Activated CD4-positive, alpha-beta T cell treated with anti-CD3 and anti-CD28 coated beads, Interleukin-10, Interleukin-2, amounts not matched to agents 100 ng/mL and 50 ng/mL, durations not matched to agents 16 hours and 8 hours (primary cell): ENCODE measurements at regions not wholly inside any gene's neighbourhood (a gene's known extent, or its start where the extent isn't known, plus 50 kb on each side); places are given as distances from the start of the nearest gene placed in this dataset.

Experiments
- DNase-seq: peaks from one replicate; pipeline ENCODE4 v3.0.0-alpha.2; 2020

DNA sequence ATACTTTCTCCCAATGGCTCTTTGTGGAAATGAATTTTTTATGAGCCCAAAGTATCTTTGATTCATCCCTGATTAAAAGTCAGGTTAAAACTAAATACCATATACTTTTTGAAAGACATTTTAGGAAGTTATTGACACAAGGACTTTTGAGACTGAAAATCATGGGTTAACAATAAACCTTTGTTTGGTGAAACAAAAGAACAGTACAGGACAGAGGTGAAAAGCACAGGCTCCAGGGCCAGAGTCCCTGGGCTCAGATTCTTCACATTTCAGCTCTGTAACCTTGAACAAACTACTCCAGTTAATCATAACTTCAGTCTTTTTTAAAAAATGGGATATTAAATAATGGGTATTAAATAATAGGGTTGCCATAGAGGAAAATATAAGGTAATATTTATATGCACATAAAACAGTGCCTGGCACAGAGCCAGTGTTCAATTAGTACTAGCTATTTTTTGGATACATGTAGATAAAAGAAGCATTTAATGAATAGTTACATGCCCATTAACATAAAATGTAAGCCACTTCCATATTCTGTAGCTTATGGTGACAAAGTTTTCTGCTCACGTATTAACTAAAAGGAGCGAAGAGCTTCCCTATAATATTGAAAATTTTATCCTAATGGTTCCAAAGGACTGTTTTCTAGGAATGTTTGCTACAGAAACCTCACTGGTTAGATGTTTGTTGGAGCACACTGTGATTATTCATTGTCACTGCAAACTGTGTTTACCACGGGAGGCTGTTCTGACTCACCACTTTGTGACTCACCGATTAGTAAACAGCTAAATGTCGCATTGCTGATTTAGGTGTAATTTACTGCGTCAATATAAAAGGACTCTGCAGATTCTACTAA lies 255.4 kb downstream of the DAD1 start:
- DNase-seq: peak; percentile 2

DNA sequence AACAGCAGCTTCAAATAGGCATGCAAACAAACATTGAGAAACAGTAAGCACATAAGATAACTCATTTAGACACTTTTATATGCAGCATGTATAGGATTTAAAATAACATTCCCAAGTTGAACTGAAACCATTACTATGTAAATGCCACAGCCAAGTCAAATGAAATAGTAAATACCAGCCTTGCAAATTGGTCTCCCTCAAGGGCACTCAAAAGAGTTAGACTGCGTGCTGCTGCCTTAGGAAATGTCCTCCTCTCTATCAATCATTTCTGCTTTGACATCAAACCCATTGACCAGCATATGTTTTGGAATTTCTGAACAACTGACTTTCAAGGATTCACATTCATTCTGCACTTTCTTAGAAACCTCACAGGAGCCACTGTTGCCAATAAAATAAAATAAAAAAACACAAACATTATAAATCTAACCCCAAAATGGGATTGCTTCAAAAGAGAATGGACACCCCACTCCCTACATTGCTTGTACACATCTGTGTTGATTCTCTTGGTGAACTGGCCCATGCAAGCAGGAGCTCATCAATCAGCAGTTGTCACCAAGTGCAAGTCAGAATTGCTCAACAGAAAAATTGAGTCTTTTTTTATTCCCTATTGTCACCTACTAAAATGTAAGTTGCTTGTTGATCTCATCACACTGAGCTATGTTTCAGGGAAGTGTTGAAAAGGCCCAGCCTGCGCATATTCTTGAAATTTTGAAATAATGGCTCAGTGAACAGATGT lies 256.2 kb downstream of the DAD1 start:
- no peak for DNase-seq

DNA sequence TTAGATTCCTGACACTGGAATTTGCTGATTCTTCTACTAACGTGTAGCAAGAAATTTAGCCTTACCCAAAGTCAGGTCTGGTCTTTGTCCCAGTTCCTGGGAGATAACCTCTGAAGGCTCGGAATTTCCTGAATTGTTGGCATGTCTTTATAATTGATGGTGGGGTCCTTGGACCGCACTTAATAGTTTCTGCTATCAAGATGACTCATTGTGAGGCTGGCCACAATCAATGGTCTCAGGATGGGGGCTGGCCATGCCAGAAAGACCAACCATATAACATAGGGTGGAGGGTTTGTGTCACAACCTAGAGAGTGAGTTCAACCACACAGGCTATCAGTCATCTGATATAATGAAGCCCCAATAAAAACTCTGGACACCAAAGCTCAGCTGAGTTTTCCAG lies 259.7 kb downstream of the DAD1 start:
- no peak for DNase-seq

DNA sequence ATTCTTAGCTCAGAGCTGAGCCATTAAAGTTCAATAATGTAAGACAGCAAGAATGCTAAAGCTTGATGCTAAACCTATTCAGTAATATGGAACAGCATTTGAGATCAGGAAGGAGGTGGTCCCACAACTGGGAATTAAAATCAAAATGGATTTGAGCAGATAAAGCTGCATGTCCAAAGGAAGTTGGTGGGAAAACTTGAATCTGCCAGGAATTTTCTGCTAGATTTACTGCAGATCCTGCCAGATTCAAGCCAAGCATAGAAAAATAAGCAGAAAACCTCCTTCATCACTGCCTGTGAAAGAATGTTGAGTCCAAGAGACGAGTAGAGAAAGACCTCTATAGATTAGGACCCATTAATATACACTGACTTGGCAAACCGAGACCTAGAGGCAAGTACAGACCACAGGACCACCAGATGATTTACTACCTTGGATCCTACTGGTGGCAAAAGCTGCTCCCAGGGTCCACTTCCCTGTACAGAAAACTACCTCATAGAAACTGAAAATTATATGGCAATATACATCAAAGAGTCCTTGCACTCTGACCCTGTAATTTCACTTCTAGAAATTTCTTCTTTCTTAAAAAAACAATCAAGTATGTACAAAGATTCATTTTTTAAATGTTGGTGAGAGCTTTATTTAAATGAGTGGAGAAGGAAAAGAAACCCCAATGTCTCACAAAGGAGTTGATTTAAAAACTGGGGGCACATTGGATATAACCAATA lies 263.2 kb downstream of the DAD1 start:
- DNase-seq: no peak

DNA sequence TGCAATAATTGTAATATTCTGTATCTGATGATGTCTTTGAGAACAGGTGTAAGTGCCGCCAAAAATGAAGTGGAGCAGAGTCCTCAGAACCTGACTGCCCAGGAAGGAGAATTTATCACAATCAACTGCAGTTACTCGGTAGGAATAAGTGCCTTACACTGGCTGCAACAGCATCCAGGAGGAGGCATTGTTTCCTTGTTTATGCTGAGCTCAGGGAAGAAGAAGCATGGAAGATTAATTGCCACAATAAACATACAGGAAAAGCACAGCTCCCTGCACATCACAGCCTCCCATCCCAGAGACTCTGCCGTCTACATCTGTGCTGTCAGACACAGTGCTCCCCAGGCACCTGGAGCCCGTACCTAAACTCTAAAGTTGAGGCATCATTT lies 268.7 kb downstream of the DAD1 start:
- no peak for DNase-seq

DNA sequence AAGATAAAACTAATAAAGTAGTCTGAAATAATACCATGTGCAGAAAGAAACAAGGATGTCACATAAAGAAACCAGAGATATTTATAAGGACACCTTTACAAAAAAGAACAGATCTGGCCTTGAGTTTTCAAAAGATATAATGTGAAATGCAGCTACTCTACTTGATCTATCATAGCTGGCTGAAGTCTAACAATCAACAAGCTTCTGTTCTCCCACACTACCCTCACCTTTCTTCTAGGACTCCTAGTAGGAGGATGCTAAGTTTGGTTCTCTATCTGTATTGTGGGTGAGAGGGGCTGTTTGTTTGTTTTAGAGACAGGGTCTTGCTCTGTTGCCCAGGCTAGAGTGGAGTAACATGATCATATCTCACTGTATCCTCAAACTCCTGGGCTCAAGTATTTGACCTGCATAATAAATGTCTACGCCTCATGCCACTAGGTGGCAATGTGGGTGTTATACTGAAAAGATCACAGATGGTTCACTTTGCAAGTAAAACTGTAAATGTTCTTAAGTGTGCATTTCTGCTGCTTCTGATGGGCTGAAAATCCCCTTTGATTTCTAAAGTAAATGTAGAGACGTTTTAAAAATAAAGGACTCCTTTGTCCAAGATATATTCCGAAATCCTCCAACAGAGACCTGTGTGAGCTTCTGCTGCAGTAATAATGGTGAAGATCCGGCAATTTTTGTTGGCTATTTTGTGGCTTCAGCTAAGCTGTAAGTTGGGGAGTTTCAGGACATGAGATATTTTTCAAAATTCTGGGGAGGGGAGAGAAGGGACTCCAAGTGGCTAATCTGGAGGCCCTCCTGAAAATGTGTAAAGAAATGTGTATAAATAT lies 269.3 kb downstream of the DAD1 start:
- DNase-seq: peak; percentile 15

DNA sequence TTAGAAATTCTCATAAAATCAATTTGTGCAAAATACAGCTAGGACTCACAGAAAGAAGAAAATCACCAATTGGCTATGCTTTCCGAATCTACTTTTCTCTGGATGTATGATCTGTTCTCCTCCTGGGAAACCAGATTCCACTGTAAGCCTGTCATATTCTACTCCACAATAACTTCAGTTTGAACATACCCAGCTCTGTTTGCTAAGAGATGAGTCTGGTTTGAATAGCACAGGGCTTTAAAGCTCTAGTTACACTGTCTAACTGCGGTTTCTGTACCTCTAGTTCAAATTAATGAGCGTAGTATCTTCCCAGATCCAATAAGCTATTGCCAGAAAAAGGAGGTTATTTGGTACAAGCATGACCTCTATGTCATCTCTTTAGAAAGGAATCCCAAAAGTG lies 270.1 kb downstream of the DAD1 start:
- no peak for DNase-seq

DNA sequence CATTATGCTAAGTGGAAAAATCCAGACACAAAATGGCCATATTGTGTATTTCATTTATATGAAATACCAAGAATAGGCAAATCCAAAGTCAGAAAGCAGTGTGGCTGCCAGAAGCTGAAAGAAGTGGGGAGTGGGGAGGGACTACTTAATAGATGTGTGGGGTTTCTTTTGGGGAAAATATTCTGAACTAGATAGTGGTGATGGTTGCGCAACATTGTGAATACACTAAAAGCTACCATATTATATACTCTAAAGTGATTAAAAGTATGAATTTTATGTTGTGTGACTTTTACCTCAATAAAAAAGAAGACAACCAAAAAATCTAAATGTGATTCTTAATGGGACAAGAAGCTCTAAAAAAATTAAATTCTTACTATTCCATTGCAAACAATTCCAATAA lies 272.6 kb downstream of the DAD1 start:
- DNase-seq: no peak

DNA sequence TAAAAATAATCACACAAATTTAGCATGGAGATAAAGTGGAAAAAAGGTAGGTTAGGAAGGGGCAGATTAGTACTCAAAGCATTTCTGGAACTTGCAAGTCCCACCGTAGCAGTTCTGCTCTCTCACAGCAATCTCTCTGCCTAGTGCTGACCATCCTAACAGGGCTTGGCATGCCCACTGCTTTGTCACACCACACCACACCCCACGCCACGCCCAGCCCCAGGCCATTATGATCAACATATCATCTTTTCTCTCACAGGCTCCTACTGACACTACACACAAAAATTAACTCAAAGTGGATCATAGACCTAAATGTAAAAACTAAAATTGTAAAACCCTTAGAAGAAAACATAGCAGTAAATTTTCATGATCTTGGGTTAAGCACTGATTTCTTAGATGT lies 273.7 kb downstream of the DAD1 start:
- DNase-seq: no peak

DNA sequence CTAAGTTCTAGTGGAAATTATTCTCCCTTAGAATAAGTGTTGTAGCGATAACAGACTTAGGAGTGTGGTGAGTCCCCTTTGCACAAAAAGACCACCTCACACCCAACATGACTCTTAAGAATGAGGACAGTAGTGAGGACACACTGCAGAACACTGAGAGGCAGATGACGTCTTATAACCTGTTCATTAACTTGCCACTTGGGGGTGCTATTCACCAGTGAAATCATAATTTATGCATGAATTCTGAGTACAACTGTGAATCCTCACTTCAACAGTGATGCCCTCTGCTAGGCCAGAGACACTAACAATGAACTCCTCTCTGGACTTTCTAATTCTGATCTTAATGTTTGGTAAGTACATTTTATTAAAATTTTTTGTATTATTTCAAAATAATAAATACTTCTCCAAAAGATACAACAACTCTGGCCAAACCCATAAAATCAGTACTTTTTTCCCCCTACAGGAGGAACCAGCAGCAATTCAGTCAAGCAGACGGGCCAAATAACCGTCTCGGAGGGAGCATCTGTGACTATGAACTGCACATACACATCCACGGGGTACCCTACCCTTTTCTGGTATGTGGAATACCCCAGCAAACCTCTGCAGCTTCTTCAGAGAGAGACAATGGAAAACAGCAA lies 274.7 kb downstream of the DAD1 start:
- DNase-seq: peak; percentile 24

DNA sequence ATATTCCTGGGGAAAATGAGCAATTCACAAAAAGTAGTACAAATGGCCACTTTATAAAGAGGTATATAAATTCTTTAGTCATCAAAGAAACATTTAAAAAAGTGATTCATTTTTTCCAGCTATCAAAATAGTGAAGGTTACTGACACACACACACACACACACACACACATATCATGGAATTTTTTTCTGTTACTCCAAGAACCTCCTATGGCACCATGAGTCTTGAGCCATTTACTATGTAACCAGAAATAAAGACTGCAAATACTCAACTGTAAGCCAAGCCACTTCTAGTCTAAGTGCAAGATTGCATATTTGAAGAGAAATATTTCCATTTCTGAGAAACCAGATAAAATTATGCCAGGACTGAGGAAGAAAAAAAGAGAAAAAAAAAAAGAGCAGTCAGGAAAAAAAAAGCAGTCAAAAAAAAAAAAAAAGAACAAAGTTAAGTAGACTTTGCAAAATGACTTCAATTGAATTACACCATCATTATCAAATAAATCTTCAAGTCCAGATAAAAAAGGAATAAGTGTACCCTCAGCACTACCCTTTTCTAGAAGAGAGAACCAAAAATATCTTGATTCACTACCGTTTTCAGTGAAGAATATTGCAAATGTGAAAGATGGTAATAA lies 275.7 kb downstream of the DAD1 start:
- DNase-seq: no peak

DNA sequence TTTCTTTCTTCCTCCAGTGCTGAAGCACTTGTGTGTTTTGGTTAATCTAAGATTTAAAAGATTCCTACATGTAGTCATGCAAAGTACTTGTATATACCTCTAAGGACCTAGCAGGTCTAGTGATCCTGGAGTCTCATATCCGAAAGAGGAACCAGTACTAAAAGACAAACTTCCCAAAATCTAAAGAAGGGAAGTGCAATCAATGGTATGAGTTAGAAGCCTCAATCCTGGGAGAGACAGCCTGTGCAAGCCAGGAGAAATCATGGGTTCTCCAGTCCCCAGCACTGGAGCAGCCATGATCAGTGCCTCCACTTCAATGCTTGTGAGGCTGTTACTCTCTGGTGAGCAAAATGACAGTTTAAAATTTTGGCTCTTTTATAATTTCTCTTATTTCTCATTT lies 277.4 kb downstream of the DAD1 start:
- no peak for DNase-seq

DNA sequence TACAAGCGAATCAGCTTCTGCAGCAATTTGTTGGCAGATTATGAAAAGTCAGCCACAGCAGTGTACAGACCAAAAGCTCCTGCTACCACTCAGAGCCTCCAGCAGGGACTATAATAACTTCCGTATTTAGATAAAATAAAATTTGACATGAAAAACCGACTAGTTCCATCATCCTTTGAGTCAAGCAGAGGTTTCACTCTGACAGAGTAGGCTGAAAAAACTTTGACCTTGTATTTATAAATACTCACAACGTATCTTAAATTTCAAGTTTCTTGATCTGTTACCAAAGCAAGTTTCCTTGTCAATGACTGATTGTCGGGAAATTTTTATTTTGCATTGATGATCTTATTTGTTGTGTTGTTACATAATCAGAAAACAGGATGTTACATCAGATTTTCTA lies 283.4 kb downstream of the DAD1 start:
- peak; percentile 0 for DNase-seq

DNA sequence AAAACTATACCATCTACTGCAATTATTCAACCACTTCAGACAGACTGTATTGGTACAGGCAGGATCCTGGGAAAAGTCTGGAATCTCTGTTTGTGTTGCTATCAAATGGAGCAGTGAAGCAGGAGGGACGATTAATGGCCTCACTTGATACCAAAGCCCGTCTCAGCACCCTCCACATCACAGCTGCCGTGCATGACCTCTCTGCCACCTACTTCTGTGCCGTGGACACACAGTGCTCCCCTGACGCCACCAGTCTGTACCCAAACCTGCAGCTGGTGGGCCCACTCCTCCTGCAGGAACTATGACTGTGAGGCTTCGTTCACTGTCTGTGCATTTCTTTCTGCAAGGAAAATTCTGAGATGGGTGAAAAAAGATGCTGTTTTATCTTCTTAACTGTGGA lies 284.7 kb downstream of the DAD1 start:
- DNase-seq: no peak

DNA sequence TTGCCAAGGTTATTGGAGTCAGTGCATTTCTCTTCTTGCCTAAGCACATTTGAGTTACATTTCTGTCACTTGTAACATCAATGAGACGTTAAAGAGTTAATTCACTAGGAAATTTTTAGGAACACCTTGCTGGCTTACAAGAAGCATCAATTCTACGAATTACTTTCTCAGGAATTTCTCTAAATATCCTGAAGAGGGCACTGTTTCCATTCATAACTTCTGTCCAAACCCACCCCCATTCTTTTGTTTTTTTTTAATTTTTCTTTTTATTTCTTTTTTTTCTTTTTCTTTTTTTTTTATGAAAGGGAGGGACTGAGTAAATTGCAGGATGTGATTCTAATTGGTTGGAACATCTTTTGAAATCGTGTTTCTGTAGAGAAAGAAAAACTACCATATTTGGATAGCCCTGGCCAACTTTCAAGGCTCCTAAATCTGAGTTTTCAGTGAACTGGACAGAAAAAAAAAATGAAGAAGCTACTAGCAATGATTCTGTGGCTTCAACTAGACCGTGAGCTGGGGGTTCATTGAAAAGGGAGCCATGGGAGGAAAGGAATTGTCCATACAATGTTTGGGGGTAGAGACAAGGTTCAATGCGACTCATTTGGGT lies 285.3 kb downstream of the DAD1 start:
- no peak for DNase-seq

DNA sequence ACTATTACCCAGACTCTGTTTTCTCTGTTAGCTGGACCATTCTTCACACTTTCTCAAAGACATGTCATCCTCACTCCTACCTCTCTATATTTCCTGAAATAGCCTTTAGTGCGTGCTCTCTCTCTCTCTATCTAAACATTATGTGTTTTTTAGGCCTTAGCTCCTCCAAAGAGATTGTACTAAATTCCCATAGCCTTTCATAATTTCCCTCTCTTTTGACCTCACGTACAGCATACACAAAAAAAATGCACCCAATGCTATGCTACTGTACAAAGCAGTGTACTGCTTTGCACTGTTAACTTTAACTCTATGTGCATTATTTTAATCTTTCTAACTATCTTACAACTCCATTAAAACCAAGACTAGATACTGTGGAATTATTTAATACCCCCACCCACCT lies 288.4 kb downstream of the DAD1 start:
- no peak for DNase-seq

DNA sequence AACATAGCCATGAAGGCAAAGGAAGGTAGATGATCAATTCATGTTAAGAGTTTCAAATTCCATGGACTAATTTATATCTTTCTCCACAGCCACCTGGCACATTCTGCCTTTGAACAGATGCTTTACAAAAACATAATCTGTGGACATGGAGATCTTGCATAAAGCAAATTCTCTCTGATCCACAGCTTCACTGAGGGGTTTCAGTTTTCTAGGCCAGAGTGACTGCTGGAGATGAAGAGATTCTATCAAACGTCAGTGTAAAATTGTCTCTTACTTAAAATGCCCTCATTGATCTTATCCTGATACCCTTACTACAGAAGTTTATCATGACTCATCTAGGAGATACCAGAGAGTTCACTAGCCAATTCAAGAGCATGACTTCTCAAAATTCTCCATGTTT lies 291.6 kb downstream of the DAD1 start:
- DNase-seq: no peak

DNA sequence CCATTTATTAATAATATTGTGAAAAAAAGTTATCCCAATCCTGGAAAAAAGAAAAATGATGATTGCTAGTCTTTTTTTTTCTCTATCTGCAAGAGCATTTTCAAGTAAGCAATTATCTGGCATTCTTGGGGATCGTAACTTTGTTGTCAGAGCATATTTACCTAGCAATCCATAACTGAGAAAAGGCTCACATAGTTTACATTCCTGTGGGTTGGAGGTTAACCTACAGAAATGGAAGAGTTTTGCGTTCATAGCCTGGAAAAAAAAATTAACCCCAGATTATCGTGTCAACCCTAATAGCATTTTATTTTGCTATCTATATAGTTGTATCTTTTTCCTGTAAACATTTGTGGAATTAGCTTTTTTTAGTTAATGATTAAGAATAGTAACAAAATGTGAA lies 292.3 kb downstream of the DAD1 start:
- no peak for DNase-seq

DNA sequence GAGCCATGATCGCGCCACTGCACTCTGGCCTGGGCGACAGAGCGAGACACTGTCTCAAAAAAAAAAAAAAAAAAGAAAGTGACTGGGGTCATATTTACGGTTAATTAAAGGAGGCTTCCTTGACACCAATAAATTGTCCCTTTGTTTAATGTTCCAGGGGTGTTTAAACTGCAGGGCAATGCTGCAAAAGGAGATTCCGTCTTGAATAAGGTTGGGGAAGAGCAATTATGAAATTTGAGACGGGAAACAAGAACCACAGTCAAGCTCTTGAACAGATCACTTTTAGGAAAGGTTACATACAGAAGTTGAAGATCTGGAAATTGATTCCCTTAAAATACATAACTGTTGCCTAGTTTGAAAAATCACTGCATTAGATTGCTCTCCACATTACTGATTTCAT lies 292.9 kb downstream of the DAD1 start:
- no peak for DNase-seq

DNA sequence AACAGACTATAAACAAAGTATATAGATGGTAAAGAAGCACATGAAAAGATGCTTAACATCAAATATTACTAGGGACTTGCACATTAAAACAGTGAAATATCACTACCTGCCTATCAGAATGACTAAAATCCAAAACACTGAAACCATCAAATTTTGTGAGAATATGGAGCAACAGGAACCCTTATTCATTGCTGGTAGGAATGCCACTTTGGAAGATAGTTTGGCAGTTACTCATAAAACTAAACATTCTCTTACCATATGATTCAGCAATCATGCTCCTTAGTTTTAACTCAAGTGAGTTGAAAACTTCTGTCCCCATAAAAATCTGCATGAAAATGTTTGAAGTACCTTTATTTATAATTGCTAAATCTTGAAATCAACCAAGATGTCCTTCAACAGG lies 297.6 kb downstream of the DAD1 start:
- no peak for DNase-seq

DNA sequence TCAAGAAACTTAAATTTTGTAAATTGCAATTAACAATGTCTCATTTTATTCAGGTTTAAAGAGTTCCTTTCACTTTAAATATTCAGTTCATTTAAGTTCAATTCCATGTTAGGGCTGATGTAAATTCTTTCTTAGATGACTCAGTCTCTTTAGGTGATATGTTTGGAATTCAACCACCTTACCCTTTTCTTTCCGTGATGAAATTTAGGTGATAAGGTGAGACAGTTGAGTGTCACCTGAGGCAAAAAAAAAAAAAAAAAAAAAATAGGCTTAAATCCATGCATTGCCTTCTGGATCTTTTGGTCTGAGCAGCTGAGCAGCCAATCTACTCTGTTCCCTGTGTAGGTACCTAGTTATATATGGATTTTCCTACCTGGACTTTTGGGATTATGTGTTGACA lies 299.5 kb downstream of the DAD1 start:
- no peak for DNase-seq

DNA sequence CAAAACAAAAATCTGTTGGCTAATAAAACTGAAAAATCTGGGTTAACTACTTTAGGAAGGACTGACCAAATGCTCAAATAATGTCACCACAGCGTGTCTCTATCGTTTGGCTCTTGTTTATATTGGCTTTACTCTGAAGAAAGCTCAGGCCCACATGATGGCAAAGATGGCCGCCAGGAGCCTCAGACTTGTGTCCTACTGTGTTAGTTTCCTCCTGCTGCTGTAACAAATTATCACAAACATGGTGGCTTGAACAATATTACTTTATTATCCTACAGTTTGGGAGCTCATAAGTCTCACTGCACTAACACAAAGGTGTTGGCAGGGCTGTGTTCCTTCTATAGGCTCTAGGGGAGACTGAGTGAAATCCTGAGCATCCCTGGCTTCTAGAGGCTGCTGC lies 303.0 kb downstream of the DAD1 start:
- no peak for DNase-seq
